ENCODE measurements at regions not wholly inside any gene's neighbourhood (a gene's known extent, or its start where the extent isn't known, plus 50 kb on each side); places are given as distances from the start of the nearest gene placed in this dataset.

DNA sequence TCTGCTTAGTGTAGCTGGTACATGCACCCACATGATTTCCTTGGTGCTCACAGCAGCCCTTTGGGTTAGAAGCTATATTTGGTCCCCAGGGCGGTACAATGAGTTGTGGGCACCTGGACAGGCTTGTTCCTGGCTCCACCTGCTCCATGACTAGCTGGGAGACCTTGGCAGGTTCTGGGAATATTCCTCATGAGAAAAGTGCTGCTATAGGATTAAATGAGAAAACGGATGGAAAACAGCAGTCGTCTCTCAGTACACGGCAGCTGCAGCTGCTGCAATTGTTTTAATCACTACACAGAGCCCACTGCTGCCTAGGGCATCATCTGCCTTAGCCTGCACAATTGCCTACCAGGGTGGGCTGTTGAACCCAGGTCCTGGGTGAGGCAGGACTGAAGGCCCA is 424.5 kb upstream of the B3GAT1 start:
- Mint-ChIP-seq H3K27ac (no peak overlapping the region), H3K36me3 (no peaks in the 10 kb centered on the region), H3K4me3 (no peak overlapping the region), H3K27me3 (peaks cover under 1% of the 10 kb centered on the region), H3K9me3 (peaks cover 6% of the 10 kb centered on the region), H3K4me1 (no peaks in the 10 kb centered on the region)

GRCh38 chr11:134835561-134835960 is 423.5 kb upstream of the B3GAT1 start:
- Mint-ChIP-seq H3K36me3 (no peaks in the 10 kb centered on the region), H3K27me3 (peaks cover 2% of the 10 kb centered on the region), H3K4me3 (no peak overlapping the region), H3K27ac (no peak overlapping the region), H3K9me3 (peaks cover 6% of the 10 kb centered on the region), H3K4me1 (no peaks in the 10 kb centered on the region)

- Mint-ChIP-seq H3K9me3 (peaks cover 10% of the 10 kb centered on the region), H3K27me3 (peaks cover 11% of the 10 kb centered on the region), H3K27ac (no peak overlapping the region), H3K4me1 (no peaks in the 10 kb centered on the region), H3K36me3 (no peaks in the 10 kb centered on the region), H3K4me3 (no peak overlapping the region)
Measured at GRCh38 chr11:134830312-134830711, 418.3 kb upstream of the B3GAT1 start.

DNA sequence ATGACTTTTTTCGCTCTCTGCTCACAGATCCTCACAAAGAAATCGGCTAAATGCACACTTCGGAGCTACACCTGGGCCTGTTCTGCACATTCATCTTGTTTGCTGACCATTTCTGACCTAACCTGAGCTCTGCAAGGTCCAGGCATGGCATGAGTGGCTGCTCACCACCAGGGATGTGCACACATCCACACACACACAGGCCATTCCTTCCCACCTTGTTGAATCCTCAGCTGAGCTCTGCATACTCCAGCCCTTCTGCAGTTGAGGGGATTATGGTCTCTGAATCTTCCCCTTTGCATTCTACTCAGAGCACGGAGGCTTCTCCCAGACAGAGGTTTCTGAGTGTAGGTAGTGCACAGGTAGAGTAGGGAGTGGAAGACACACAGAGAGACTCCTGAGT is 411.9 kb upstream of the B3GAT1 start:
- H3K36me3 Mint-ChIP-seq, result no peaks in the 10 kb centered on the region
- no peaks in the 10 kb centered on the region for H3K9me3 Mint-ChIP-seq
- no peak overlapping the region for H3K27ac Mint-ChIP-seq
- H3K27me3 Mint-ChIP-seq, result peaks cover 15% of the 10 kb centered on the region
- no peaks in the 10 kb centered on the region for H3K4me1 Mint-ChIP-seq
- no peak overlapping the region for H3K4me3 Mint-ChIP-seq

GRCh38 chr11:134822897-134823296 is 410.9 kb upstream of the B3GAT1 start:
- Mint-ChIP-seq H3K27ac (no peak overlapping the region), H3K9me3 (no peaks in the 10 kb centered on the region), H3K4me3 (no peak overlapping the region), H3K4me1 (no peaks in the 10 kb centered on the region), H3K36me3 (no peaks in the 10 kb centered on the region), H3K27me3 (peaks cover 20% of the 10 kb centered on the region)

GRCh38 chr11:134821422-134821821 is 409.4 kb upstream of the B3GAT1 start:
- no peak overlapping the region for H3K4me3 Mint-ChIP-seq
- H3K9me3 Mint-ChIP-seq, result no peaks in the 10 kb centered on the region
- H3K36me3 Mint-ChIP-seq, result no peaks in the 10 kb centered on the region
- H3K27me3 Mint-ChIP-seq, result peaks cover 17% of the 10 kb centered on the region
- no peak overlapping the region for H3K27ac Mint-ChIP-seq
- H3K4me1 Mint-ChIP-seq, result no peaks in the 10 kb centered on the region

DNA sequence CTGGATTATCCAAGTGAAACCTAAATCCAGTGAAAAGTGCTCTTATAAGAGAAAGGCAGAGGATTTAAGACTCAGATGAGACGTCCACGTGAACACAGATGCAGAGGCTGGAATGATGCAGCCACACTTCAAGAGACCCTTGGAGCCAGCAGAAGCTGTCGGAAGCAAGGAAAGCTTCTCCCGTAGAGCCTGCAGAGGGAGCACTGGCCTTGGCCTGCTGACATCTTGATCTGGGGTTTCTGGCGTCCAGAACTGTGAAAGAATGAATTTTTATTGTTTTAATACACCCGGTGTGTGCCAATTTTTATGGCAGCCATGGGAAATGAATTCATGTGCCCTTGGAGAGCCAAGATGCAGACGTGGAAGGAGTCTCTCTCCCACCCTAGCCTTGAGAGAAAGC is 407.0 kb upstream of the B3GAT1 start:
- no peaks in the 10 kb centered on the region for H3K9me3 Mint-ChIP-seq

DNA sequence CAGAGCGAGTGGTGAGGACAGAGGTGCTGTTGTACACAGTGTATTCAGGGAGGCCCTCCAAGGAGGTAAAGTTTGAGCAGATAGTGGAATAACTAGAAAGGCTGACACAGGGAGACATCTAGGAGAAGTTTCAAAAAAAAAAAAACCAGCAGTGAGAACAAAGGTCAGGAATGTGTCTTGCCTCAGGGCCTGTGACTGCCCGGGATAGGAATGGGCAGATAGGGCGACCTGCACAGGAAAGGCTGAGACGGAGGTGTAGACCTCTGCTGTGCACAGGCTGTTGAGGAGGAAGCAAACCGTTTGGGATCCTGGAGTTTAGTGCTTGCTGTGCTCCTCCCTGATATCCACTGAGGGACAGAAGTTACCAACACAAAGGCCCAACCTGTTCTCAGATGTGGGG is 406.5 kb upstream of the B3GAT1 start:
- H3K4me3 Mint-ChIP-seq, result no peak overlapping the region
- no peaks in the 10 kb centered on the region for H3K36me3 Mint-ChIP-seq
- peaks cover 16% of the 10 kb centered on the region for H3K27me3 Mint-ChIP-seq
- H3K27ac Mint-ChIP-seq, result no peak overlapping the region
- H3K4me1 Mint-ChIP-seq, result no peaks in the 10 kb centered on the region
- H3K9me3 Mint-ChIP-seq, result no peaks in the 10 kb centered on the region

More for the DNA sequence above, 407.0 kb upstream of the B3GAT1 start:
- Mint-ChIP-seq H3K27me3 (peaks cover 16% of the 10 kb centered on the region), H3K4me1 (no peaks in the 10 kb centered on the region), H3K27ac (no peak overlapping the region), H3K4me3 (no peak overlapping the region), H3K36me3 (no peaks in the 10 kb centered on the region)

- no peak overlapping the region for H3K27ac Mint-ChIP-seq
- no peak overlapping the region for H3K4me3 Mint-ChIP-seq
- H3K4me1 Mint-ChIP-seq, result no peaks in the 10 kb centered on the region
- no peaks in the 10 kb centered on the region for H3K9me3 Mint-ChIP-seq
- H3K27me3 Mint-ChIP-seq, result peaks cover 17% of the 10 kb centered on the region
- H3K36me3 Mint-ChIP-seq, result no peaks in the 10 kb centered on the region
Measured at GRCh38 chr11:134815404-134815803, 403.4 kb upstream of the B3GAT1 start.

DNA sequence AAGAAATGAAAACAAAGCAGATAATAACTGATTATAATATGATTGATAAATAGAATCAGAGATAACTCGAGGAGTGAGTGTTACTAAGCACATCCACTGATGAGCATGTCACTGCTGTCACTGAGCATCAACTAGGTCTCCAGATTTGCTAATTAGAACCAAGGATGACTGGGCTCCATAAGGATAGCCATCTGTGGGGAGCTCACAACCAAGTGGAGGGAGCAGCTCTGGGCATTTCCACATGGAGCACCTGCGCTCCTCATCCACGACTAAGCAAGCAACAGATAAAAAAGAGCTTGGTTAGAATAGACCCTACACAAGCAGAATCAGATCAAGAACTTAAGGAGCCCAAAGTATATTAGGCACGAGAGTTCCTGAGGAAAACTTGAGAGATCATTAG is 396.0 kb upstream of the B3GAT1 start:
- H3K9me3 Mint-ChIP-seq, result no peaks in the 10 kb centered on the region
- no peak overlapping the region for H3K4me3 Mint-ChIP-seq
- no peaks in the 10 kb centered on the region for H3K36me3 Mint-ChIP-seq
- H3K4me1 Mint-ChIP-seq, result no peaks in the 10 kb centered on the region
- H3K27me3 Mint-ChIP-seq, result peaks cover 17% of the 10 kb centered on the region
- no peak overlapping the region for H3K27ac Mint-ChIP-seq

GRCh38 chr11:134802598-134802997 is 390.6 kb upstream of the B3GAT1 start:
- no peak overlapping the region for H3K27ac Mint-ChIP-seq
- H3K9me3 Mint-ChIP-seq, result no peaks in the 10 kb centered on the region
- H3K27me3 Mint-ChIP-seq, result peaks cover 22% of the 10 kb centered on the region
- H3K4me1 Mint-ChIP-seq, result no peaks in the 10 kb centered on the region
- H3K36me3 Mint-ChIP-seq, result no peaks in the 10 kb centered on the region
- H3K4me3 Mint-ChIP-seq, result no peak overlapping the region

DNA sequence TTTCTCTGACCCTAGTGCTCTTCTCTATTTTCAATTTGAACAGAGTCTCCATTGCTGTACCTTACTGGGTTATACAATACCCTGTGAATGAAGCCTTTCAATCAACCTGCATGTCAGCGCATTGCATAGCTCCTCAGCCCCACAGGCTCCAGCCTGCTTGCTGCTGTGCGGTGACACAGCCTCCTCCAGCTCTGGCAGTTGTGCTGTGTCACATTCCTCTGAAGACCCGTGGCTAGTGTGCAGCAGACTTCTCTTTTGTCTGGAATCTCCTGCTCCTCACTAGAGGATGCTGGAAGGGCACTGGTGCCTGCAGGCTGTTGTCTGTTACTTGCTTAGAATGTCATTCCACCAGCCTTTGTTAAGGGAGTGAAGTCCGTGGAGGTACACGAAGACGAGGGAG is 390.1 kb upstream of the B3GAT1 start:
- H3K9me3 Mint-ChIP-seq, result no peaks in the 10 kb centered on the region
- H3K36me3 Mint-ChIP-seq, result no peaks in the 10 kb centered on the region
- no peak overlapping the region for H3K4me3 Mint-ChIP-seq
- no peak overlapping the region for H3K27ac Mint-ChIP-seq
- H3K27me3 Mint-ChIP-seq, result peaks cover 21% of the 10 kb centered on the region
- no peaks in the 10 kb centered on the region for H3K4me1 Mint-ChIP-seq

GRCh38 chr11:134801570-134801969 is 389.5 kb upstream of the B3GAT1 start:
- Mint-ChIP-seq H3K9me3 (no peaks in the 10 kb centered on the region), H3K27ac (no peak overlapping the region), H3K36me3 (no peaks in the 10 kb centered on the region), H3K4me1 (no peaks in the 10 kb centered on the region), H3K27me3 (peaks cover 23% of the 10 kb centered on the region), H3K4me3 (no peak overlapping the region)

DNA sequence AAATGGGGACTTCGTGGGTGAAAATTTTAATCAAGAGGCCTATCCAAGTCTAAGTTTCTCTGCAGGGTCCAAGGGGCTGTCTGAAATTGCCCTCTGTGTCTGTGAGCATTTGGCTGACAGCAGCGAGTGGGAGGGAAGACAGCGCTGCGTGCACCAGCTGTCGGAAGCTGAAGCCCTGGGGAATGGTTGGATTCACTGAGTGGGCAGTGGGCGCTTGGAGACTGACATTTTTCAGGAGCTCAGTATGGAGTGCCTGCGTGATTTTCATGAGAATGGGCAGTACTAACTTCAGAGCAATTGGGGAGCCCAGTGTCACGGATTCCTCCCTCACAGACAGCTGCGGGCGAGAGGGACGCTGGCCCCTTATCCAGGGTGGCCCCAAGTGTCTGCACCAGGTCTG is 388.8 kb upstream of the B3GAT1 start:
- peaks cover 21% of the 10 kb centered on the region for H3K27me3 Mint-ChIP-seq
- no peaks in the 10 kb centered on the region for H3K9me3 Mint-ChIP-seq
- no peaks in the 10 kb centered on the region for H3K4me1 Mint-ChIP-seq
- no peak overlapping the region for H3K27ac Mint-ChIP-seq
- H3K36me3 Mint-ChIP-seq, result no peaks in the 10 kb centered on the region
- no peak overlapping the region for H3K4me3 Mint-ChIP-seq

DNA sequence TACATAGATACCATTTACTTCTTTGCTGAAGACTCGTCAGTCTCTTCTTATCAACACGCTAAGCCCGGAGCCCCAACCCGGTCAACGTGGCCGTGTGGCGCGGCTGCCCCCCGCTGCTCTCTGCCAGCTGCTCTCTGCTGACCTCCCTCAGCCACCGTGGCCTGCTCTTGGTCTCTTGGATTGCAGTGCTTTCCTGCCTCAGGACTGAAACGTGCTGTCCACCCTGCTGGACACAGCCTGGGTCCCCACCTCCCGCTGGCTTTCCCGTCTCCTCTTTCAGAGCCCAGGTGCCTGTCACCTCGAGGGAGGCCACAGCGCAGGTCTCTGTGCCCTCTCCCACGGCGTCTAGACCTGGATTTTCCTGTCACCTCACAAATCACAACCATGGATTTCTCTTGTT is 388.1 kb upstream of the B3GAT1 start:
- Mint-ChIP-seq H3K27ac (no peak overlapping the region), H3K4me3 (no peak overlapping the region)

DNA sequence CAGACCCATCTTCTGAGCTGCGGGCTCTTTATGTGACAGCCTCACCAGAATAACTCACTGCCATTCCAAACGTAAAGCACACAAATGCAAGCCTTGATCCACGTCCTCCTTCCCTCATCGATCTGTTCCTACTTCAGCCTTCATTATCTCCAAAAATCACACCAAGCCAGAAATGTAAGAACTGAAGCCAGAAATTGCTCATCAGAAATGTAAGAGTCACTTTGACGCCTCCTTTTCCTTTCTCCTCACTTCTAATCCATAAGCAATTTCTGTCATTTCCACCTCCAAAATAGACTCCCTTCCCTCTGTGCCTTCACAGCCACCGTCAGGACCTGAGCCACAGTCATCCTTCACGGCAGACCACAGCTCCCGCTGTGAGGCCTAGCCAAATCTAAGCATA is 387.3 kb upstream of the B3GAT1 start:
- peaks cover 16% of the 10 kb centered on the region for H3K27me3 Mint-ChIP-seq
- no peak overlapping the region for H3K27ac Mint-ChIP-seq
- H3K4me3 Mint-ChIP-seq, result no peak overlapping the region
- H3K4me1 Mint-ChIP-seq, result no peaks in the 10 kb centered on the region
- no peaks in the 10 kb centered on the region for H3K36me3 Mint-ChIP-seq
- no peaks in the 10 kb centered on the region for H3K9me3 Mint-ChIP-seq

More for the DNA sequence above, 388.1 kb upstream of the B3GAT1 start:
- Mint-ChIP-seq H3K9me3 (no peaks in the 10 kb centered on the region), H3K27me3 (peaks cover 18% of the 10 kb centered on the region), H3K4me1 (no peaks in the 10 kb centered on the region), H3K36me3 (no peaks in the 10 kb centered on the region)

DNA sequence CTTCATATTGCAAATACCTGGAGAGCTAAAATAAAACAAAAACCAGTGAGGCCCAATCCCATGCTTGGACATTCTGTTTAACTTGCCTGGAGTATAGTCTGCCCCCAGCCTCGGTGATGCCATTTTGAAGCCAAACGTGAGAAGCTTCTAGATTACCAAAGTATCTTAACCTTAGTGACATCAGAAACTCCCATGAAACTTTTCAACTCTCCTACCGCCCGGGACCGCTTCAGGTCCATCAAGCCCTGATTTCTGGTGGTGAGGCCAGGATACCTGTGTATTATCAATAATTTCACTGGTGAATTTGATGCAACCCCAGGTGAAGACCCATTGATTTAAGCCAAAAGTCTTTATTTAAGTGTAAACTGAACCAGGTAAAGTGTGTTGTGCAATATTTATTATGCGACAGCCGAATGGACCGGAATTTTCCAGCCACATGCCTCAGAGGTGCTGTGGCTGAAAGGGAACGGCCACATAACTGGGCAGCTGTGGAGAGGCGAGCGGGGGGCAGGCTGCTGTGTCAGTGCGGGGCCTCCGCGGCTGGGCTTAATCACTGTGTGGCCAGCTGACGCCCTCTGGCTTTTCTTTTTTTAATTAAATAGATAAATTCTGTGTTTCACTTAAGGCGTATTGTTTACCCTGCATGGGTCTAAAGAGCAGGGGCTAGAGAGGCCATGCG is 385.5 kb upstream of the B3GAT1 start:
- Mint-ChIP-seq H3K4me3 (no peak overlapping the region), H3K9me3 (no peaks in the 10 kb centered on the region), H3K27ac (no peak overlapping the region), H3K36me3 (no peaks in the 10 kb centered on the region), H3K4me1 (no peaks in the 10 kb centered on the region), H3K27me3 (peaks cover 13% of the 10 kb centered on the region)
